K562 (cell line): ENCODE measurements at regions not wholly inside any gene's neighbourhood (a gene's known extent, or its start where the extent isn't known, plus 50 kb on each side); places are given as distances from the start of the nearest gene placed in this dataset.
A peak's percentile ranks its signal among the peaks of the same experiment; 100 is the strongest.

Experiments used
- ATAC-seq: fragments of 200-7000 bp; cut with Tn5 transposase; 3 replicates; pipeline ENCODE4 v1.9.1; 2020; ENCODE audit warnings: moderate library complexity
- BruUV-seq: library from RNA; stranded (reverse); fragments of 400-500 nt; replicated peaks from 2 replicates; lab custom pipeline; 2021; lab: Mats Ljungman, UMichigan
- CTCF ChIA-PET: fragments of 300-600 bp; formaldehyde crosslinking; extraction: SDS; loops from one replicate; lab custom pipeline; 2021; ENCODE audit warnings: low intra/inter-chr PET ratio; lab: Yijun Ruan, JAX
- POLR2A ChIA-PET: fragments of 300-600, 350-650 bp; sonication (Branson Sonifier 250); formaldehyde crosslinking; extraction: SDS; loops from one replicate; lab custom pipeline; 2021; ENCODE audit warnings: antibody characterized with exemption, inconsistent platforms; lab: Yijun Ruan, JAX
- DNase-seq, 4 experiments: peaks; one replicate each; pipeline versions ENCODE4 v3.0.0 to v3.0.0-alpha.2; 2011 to 2018; ENCODE audit warnings: low spot score in 3 of 4, mixed read lengths in 3 of 4; ENCODE audit errors: extremely low read depth in 1 of 4
- FAIRE-seq: peaks from 2 replicates; lab custom pipeline; 2011; peaks lifted over from hg19 to GRCh38; lab: Jason Lieb, UNC
- H2AFZ ChIP-seq: 2 replicates; pipeline ENCODE4 v1.6.0; 2011; ENCODE audit warnings: low read depth, low read length, control low read depth, inconsistent platforms
- H3K27ac ChIP-seq: fragments of 200-600 bp; 3 replicates; pipeline ENCODE4 v1.8.0; 2011; ENCODE audit warnings: low read depth, mild to moderate bottlenecking, control low read depth, inconsistent platforms, low read length, moderate library complexity, mixed read lengths; ENCODE audit errors: extremely low read depth
- H3K27me3 ChIP-seq, 2 experiments: fragments of 300-600 bp in 1 of 2; 2 replicates in 1 of 2; 3 replicates in 1 of 2; pipeline versions ENCODE4 v1.6.0 to v1.8.0; 2011; ENCODE audit warnings: inconsistent platforms in 2 of 2, low read length in 2 of 2, mild to moderate bottlenecking in 1 of 2, mixed read lengths in 1 of 2, moderate library complexity in 1 of 2; ENCODE audit not compliant: control insufficient read depth in 2 of 2, insufficient read depth in 2 of 2
- H3K36me3 ChIP-seq: fragments of 300-600 bp; 3 replicates; pipeline ENCODE4 v1.8.0; 2011; ENCODE audit warnings: mild to moderate bottlenecking, low read length, inconsistent platforms; ENCODE audit not compliant: control insufficient read depth, insufficient read depth
- H3K4me1 ChIP-seq, 2 experiments: fragments of 200-600 bp in 1 of 2; replicated peaks in 1 of 2; 2 replicates in 1 of 2; 3 replicates in 1 of 2; pipeline versions ENCODE4 v1.5.1 to v1.8.0; 2011; ENCODE audit warnings: inconsistent platforms in 2 of 2, low read length in 2 of 2, mild to moderate bottlenecking in 1 of 2, mixed read lengths in 1 of 2, moderate library complexity in 1 of 2; ENCODE audit not compliant: control insufficient read depth in 2 of 2, insufficient read depth in 2 of 2
- H3K4me2 ChIP-seq: 2 replicates; pipeline ENCODE4 v1.6.1; 2011; ENCODE audit warnings: low read length, control low read depth, inconsistent platforms, mixed read lengths; ENCODE audit not compliant: insufficient read depth
- H3K4me3 ChIP-seq: fragments of 200-600 bp; sonication (generic), shearing (Covaris generic); 2 replicates; pipeline ENCODE4 v1.5.1; 2016; ENCODE audit warnings: control low read depth, inconsistent platforms
- H3K79me2 ChIP-seq: fragments of 200-600 bp; 3 replicates; pipeline ENCODE4 v1.8.0; 2011; ENCODE audit warnings: low read length, inconsistent platforms; ENCODE audit not compliant: control insufficient read depth, insufficient read depth
- H3K9ac ChIP-seq, 2 experiments: 2 replicates each; pipeline versions ENCODE4 v1.6.0 to v1.6.1; 2011; ENCODE audit warnings: low read depth in 2 of 2, low read length in 2 of 2, control low read depth in 1 of 2, inconsistent platforms in 1 of 2, mild to moderate bottlenecking in 1 of 2, mixed read lengths in 1 of 2; ENCODE audit not compliant: insufficient read depth in 1 of 2
- H3K9me1 ChIP-seq: one replicate; pipeline ENCODE4 v1.6.0; 2011; ENCODE audit warnings: inconsistent platforms, mild to moderate bottlenecking, low read length, moderate library complexity; ENCODE audit not compliant: control insufficient read depth, insufficient read depth
- H3K9me3 ChIP-seq: replicated peaks from 2 replicates; pipeline ENCODE4 v1.5.1; 2011; ENCODE audit warnings: low read depth, low read length, inconsistent platforms; ENCODE audit not compliant: control insufficient read depth, insufficient read depth
- H4K20me1 ChIP-seq: replicated peaks from 2 replicates; pipeline ENCODE4 v1.6.1; 2011; ENCODE audit warnings: low read length, inconsistent platforms, mixed read lengths; ENCODE audit not compliant: control insufficient read depth, insufficient read depth
- CBX5 ChIP-seq: IDR thresholded peaks from 2 replicates; pipeline ENCODE4 v1.6.1; 2014; ENCODE audit warnings: low read depth, borderline replicate concordance
- RFX1 ChIP-seq: fragments of 450-650 bp; IDR thresholded peaks from 2 replicates; pipeline ENCODE4 v1.6.1; 2016; ENCODE audit warnings: mild to moderate bottlenecking, moderate library complexity
- ZFPM2 ChIP-seq: fragments of 250-450 bp; sonication (Bioruptor Pico); IDR thresholded peaks from 2 replicates; pipeline ENCODE4 v1.5.1; 2022; ENCODE audit warnings: mild to moderate bottlenecking
- ZNF518B ChIP-seq: fragments of 250-450 bp; sonication (Bioruptor Pico); IDR thresholded peaks from 2 replicates; pipeline ENCODE4 v1.5.0; 2021; ENCODE audit warnings: mild to moderate bottlenecking, moderate library complexity
- WGBS: fragments of 100-300 bp; shearing (Covaris generic); methylation state at CpG from one replicate; pipeline ENCODE4 v1.1.6; 2016; ENCODE audit warnings: low coverage, mixed read lengths; ENCODE audit not compliant: insufficient coverage; ENCODE audit errors: missing lambda C conversion rate; 5-methylcytosine and 5-hydroxymethylcytosine counted together
- in situ Hi-C: fragments of 300-500 bp; cut with MboI; formaldehyde crosslinking; loops from 4 replicates; pipeline ENCODE4 v1.15.0; 2018; ENCODE audit warnings: inconsistent platforms, mixed read lengths
- intact Hi-C: fragments of 100-400 bp; cut with micrococcal nuclease; formaldehyde crosslinking; loops from 2 replicates; pipeline ENCODE4 v1.14.2; 2022

GRCh38 chr1:167165948-167166689 is 54.6 kb upstream of the POU2F1 start:
- CTCF ChIA-PET: no interaction called here
- intact Hi-C loops: no loop called here

More at GRCh38 chr1:167165948-167166689, 54.6 kb upstream of the POU2F1 start:
- Histone ChIP-seq H3K9me1 (peaks cover 3% of the 10 kb centered on the region), H2AFZ (no peak overlapping the region), H3K4me2 (no peak overlapping the region), H3K9me3 (no peaks in the 10 kb centered on the region), H3K27me3 (peaks cover 12 to 17% of the 10 kb centered on the region in 2 experiments), H3K79me2 (no peaks in the 10 kb centered on the region), H3K27ac (no peak overlapping the region), H3K9ac (no peak overlapping the region), H4K20me1 (no peaks in the 10 kb centered on the region), H3K4me3 (no peak overlapping the region), H3K4me1 (peaks cover 0 to 12% of the 10 kb centered on the region in 2 experiments; a peak in 3 of 5 replicates), H3K36me3 (no peaks in the 10 kb centered on the region)
- no peak for DNase-seq
- TF ChIP-seq CBX5 (no peak), ZNF518B (CRISPR knock-in tag) (no peak), RFX1 (peak; percentile 67), ZFPM2 (CRISPR knock-in tag) (no peak)
- peak; percentile 30; the same call in 1 of the 3 replicates for ATAC-seq
- no peak for FAIRE-seq
- POLR2A ChIA-PET: interaction anchor here (0.6 to 0.7 kb wide), 3 partner anchors 102 to 1465 kb away, joined by 3 read pairs; no protein-coding TSS in a partner anchor
- in situ Hi-C loops: no loop called here
- WGBS: 2% methylated on average over 14 of the region's 14 CpGs
- no TSS peak for BruUV-seq
